K562 (cell line): ENCODE measurements at regions not wholly inside any gene's neighbourhood (a gene's known extent, or its start where the extent isn't known, plus 50 kb on each side); places are given as distances from the start of the nearest gene placed in this dataset.

Source experiments
- ATAC-seq: fragments of 200-7000 bp; cut with Tn5 transposase; 3 replicates; pipeline ENCODE4 v1.9.1; 2020; ENCODE audit warnings: moderate library complexity
- BruUV-seq: library from RNA; stranded (reverse); fragments of 400-500 nt; replicated peaks from 2 replicates; lab custom pipeline; 2021; lab: Mats Ljungman, UMichigan
- CTCF ChIA-PET: fragments of 300-600 bp; formaldehyde crosslinking; extraction: SDS; loops from one replicate; lab custom pipeline; 2021; ENCODE audit warnings: low intra/inter-chr PET ratio; lab: Yijun Ruan, JAX
- POLR2A ChIA-PET: fragments of 300-600, 350-650 bp; sonication (Branson Sonifier 250); formaldehyde crosslinking; extraction: SDS; loops from one replicate; lab custom pipeline; 2021; ENCODE audit warnings: antibody characterized with exemption, inconsistent platforms; lab: Yijun Ruan, JAX
- DNase-seq, 4 experiments: peaks; one replicate each; pipeline versions ENCODE4 v3.0.0 to v3.0.0-alpha.2; 2011 to 2018; ENCODE audit warnings: low spot score in 3 of 4, mixed read lengths in 3 of 4; ENCODE audit errors: extremely low read depth in 1 of 4
- FAIRE-seq: peaks from 2 replicates; lab custom pipeline; 2011; peaks lifted over from hg19 to GRCh38; lab: Jason Lieb, UNC
- H2AFZ ChIP-seq: 2 replicates; pipeline ENCODE4 v1.6.0; 2011; ENCODE audit warnings: low read depth, low read length, control low read depth, inconsistent platforms
- H3K27ac ChIP-seq: fragments of 200-600 bp; 3 replicates; pipeline ENCODE4 v1.8.0; 2011; ENCODE audit warnings: low read depth, mild to moderate bottlenecking, control low read depth, inconsistent platforms, low read length, moderate library complexity, mixed read lengths; ENCODE audit errors: extremely low read depth
- H3K27me3 ChIP-seq, 2 experiments: fragments of 300-600 bp in 1 of 2; 2 replicates in 1 of 2; 3 replicates in 1 of 2; pipeline versions ENCODE4 v1.6.0 to v1.8.0; 2011; ENCODE audit warnings: inconsistent platforms in 2 of 2, low read length in 2 of 2, mild to moderate bottlenecking in 1 of 2, mixed read lengths in 1 of 2, moderate library complexity in 1 of 2; ENCODE audit not compliant: control insufficient read depth in 2 of 2, insufficient read depth in 2 of 2
- H3K36me3 ChIP-seq: fragments of 300-600 bp; 3 replicates; pipeline ENCODE4 v1.8.0; 2011; ENCODE audit warnings: mild to moderate bottlenecking, low read length, inconsistent platforms; ENCODE audit not compliant: control insufficient read depth, insufficient read depth
- H3K4me1 ChIP-seq, 2 experiments: fragments of 200-600 bp in 1 of 2; replicated peaks in 1 of 2; 2 replicates in 1 of 2; 3 replicates in 1 of 2; pipeline versions ENCODE4 v1.5.1 to v1.8.0; 2011; ENCODE audit warnings: inconsistent platforms in 2 of 2, low read length in 2 of 2, mild to moderate bottlenecking in 1 of 2, mixed read lengths in 1 of 2, moderate library complexity in 1 of 2; ENCODE audit not compliant: control insufficient read depth in 2 of 2, insufficient read depth in 2 of 2
- H3K4me2 ChIP-seq: 2 replicates; pipeline ENCODE4 v1.6.1; 2011; ENCODE audit warnings: low read length, control low read depth, inconsistent platforms, mixed read lengths; ENCODE audit not compliant: insufficient read depth
- H3K4me3 ChIP-seq: fragments of 200-600 bp; sonication (generic), shearing (Covaris generic); 2 replicates; pipeline ENCODE4 v1.5.1; 2016; ENCODE audit warnings: control low read depth, inconsistent platforms
- H3K79me2 ChIP-seq: fragments of 200-600 bp; 3 replicates; pipeline ENCODE4 v1.8.0; 2011; ENCODE audit warnings: low read length, inconsistent platforms; ENCODE audit not compliant: control insufficient read depth, insufficient read depth
- H3K9ac ChIP-seq, 2 experiments: 2 replicates each; pipeline versions ENCODE4 v1.6.0 to v1.6.1; 2011; ENCODE audit warnings: low read depth in 2 of 2, low read length in 2 of 2, control low read depth in 1 of 2, inconsistent platforms in 1 of 2, mild to moderate bottlenecking in 1 of 2, mixed read lengths in 1 of 2; ENCODE audit not compliant: insufficient read depth in 1 of 2
- H3K9me1 ChIP-seq: one replicate; pipeline ENCODE4 v1.6.0; 2011; ENCODE audit warnings: inconsistent platforms, mild to moderate bottlenecking, low read length, moderate library complexity; ENCODE audit not compliant: control insufficient read depth, insufficient read depth
- H3K9me3 ChIP-seq: replicated peaks from 2 replicates; pipeline ENCODE4 v1.5.1; 2011; ENCODE audit warnings: low read depth, low read length, inconsistent platforms; ENCODE audit not compliant: control insufficient read depth, insufficient read depth
- H4K20me1 ChIP-seq: replicated peaks from 2 replicates; pipeline ENCODE4 v1.6.1; 2011; ENCODE audit warnings: low read length, inconsistent platforms, mixed read lengths; ENCODE audit not compliant: control insufficient read depth, insufficient read depth
- HDGF ChIP-seq: fragments of 450-650 bp; IDR thresholded peaks from 2 replicates; pipeline ENCODE4 v1.6.1; 2016
- KAT8 ChIP-seq: fragments of 450-650 bp; IDR thresholded peaks from 2 replicates; pipeline ENCODE4 v1.6.1; 2016; ENCODE audit warnings: low read depth, mild to moderate bottlenecking
- KLF13 ChIP-seq: fragments of 450-650 bp; IDR thresholded peaks from 2 replicates; pipeline ENCODE4 v1.6.1; 2016; ENCODE audit warnings: missing genetic modification characterization, low read depth, mild to moderate bottlenecking, missing compliant biosample characterization, moderate library complexity, borderline replicate concordance
- PHB ChIP-seq: fragments of 250-450 bp; sonication (Bioruptor Pico); IDR thresholded peaks from 2 replicates; pipeline ENCODE4 v1.5.0; 2021
- PHF8 ChIP-seq: fragments of 200-600 bp; sonication (generic); IDR thresholded peaks from 2 replicates; pipeline ENCODE4 v1.6.1; 2012; ENCODE audit warnings: mixed run types, mild to moderate bottlenecking, inconsistent platforms, low read length, moderate library complexity, borderline replicate concordance
- PTRF ChIP-seq: fragments of 450-650 bp; IDR thresholded peaks from 2 replicates; pipeline ENCODE4 v1.6.1; 2016; ENCODE audit warnings: mild to moderate bottlenecking, missing genetic modification characterization, missing compliant biosample characterization
- ZNF184 ChIP-seq: sonication (generic); formaldehyde crosslinking; IDR thresholded peaks from 2 replicates; pipeline ENCODE4 v1.5.0; 2020; ENCODE audit warnings: missing genetic modification reagents
- ZNF24 ChIP-seq: fragments of 450-650 bp; IDR thresholded peaks from 2 replicates; pipeline ENCODE4 v1.6.1; 2016
- ZNF41 ChIP-seq: fragments of 250-450 bp; sonication (Bioruptor Pico); conservative IDR thresholded peaks from 2 replicates; pipeline ENCODE4 v1.4.0; 2020; ENCODE audit warnings: mild to moderate bottlenecking
- ZNF436 ChIP-seq: fragments of 250-450, 450-650 bp; sonication (Bioruptor Pico); formaldehyde crosslinking; IDR thresholded peaks from 2 replicates; pipeline ENCODE4 v1.7.0; 2020; ENCODE audit warnings: mild to moderate bottlenecking
- WGBS: fragments of 100-300 bp; shearing (Covaris generic); methylation state at CpG from one replicate; pipeline ENCODE4 v1.1.6; 2016; ENCODE audit warnings: low coverage, mixed read lengths; ENCODE audit not compliant: insufficient coverage; ENCODE audit errors: missing lambda C conversion rate; 5-methylcytosine and 5-hydroxymethylcytosine counted together
- in situ Hi-C: fragments of 300-500 bp; cut with MboI; formaldehyde crosslinking; loops from 4 replicates; pipeline ENCODE4 v1.15.0; 2018; ENCODE audit warnings: inconsistent platforms, mixed read lengths
- intact Hi-C: fragments of 100-400 bp; cut with micrococcal nuclease; formaldehyde crosslinking; loops from 2 replicates; pipeline ENCODE4 v1.14.2; 2022
- TF ChIP-seq, protein P1 (sequence below): fragments of 250-450 bp; sonication (Bioruptor Pico); IDR thresholded peaks from 2 replicates; pipeline ENCODE4 v1.4.0; 2020; ENCODE audit warnings: mild to moderate bottlenecking, moderate library complexity, borderline replicate concordance
- TF ChIP-seq, protein P2 (sequence below): fragments of 150-350 bp; conservative IDR thresholded peaks from 2 replicates; pipeline ENCODE4 v1.6.1; 2014; ENCODE audit warnings: low read length

DNA sequence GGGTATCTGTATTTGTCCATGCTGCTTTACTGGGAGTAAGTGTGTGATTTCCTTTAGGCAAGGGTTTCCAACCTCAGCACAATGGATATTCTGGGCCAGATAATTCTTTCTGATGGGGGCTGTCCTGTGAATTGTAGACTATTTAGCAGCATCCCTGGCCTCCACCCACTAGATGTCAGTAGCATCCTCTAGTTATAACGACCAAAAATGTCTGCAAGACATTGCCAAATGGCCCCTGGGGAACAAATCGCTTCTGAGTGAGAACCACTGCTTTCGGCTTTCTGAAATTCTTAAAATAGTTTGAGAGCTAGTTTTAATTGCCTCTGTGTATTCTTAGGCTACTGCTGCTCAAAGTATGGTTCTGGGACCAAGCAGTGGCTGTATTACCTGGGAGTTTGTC is 81.2 kb upstream of the GPM6B start (continued):
- TF ChIP-seq, protein P1, sequence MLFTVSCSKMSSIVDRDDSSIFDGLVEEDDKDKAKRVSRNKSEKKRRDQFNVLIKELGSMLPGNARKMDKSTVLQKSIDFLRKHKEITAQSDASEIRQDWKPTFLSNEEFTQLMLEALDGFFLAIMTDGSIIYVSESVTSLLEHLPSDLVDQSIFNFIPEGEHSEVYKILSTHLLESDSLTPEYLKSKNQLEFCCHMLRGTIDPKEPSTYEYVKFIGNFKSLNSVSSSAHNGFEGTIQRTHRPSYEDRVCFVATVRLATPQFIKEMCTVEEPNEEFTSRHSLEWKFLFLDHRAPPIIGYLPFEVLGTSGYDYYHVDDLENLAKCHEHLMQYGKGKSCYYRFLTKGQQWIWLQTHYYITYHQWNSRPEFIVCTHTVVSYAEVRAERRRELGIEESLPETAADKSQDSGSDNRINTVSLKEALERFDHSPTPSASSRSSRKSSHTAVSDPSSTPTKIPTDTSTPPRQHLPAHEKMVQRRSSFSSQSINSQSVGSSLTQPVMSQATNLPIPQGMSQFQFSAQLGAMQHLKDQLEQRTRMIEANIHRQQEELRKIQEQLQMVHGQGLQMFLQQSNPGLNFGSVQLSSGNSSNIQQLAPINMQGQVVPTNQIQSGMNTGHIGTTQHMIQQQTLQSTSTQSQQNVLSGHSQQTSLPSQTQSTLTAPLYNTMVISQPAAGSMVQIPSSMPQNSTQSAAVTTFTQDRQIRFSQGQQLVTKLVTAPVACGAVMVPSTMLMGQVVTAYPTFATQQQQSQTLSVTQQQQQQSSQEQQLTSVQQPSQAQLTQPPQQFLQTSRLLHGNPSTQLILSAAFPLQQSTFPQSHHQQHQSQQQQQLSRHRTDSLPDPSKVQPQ (CRISPR knock-in tag): no peak

DNA sequence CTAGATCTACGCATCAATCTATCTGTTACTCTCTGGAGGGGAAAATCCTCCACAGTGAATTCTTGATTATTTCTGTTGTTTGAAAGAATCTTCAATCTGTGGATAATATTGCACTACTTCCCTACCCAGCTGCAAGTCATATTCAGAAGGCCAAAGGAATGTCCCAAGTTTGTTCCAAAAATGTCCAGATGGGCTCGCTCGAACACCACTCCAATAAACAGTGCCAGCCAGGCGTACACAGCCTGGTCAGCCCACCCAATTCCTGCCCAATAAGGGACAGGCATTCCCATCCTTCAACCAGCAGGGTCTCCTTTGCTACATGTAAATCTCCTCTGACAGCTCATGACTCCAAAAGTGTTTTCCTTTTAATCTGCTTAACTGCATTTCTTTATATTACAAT is 80.7 kb upstream of the GPM6B start:
- H3K27me3 ChIP-seq: no peaks in the 10 kb centered on the region; a peak in 1 of 5 replicates
- H3K27ac ChIP-seq: no peak overlapping the region
- FAIRE-seq (no peak), ATAC-seq (no peak), DNase-seq (no peak)
- H3K9me3 ChIP-seq: no peaks in the 10 kb centered on the region
- BruUV-seq: no TSS peak
- H2AFZ ChIP-seq: no peak overlapping the region
- in situ Hi-C loops (no loop called here), intact Hi-C loops (no loop called here)
- no peak overlapping the region for H3K9ac ChIP-seq
- no peak overlapping the region for H3K4me3 ChIP-seq
- no peaks in the 10 kb centered on the region for H3K36me3 ChIP-seq
- WGBS: 0% methylated on average over 4 of the region's 4 CpGs
- H3K4me1 ChIP-seq: no peaks in the 10 kb centered on the region
- H3K79me2 ChIP-seq: no peaks in the 10 kb centered on the region
- TF ChIP-seq PTRF: no peak
- TF ChIP-seq KAT8: no peak
- no peak for TF ChIP-seq PHB (CRISPR knock-in tag)
- TF ChIP-seq KLF13: no peak
- TF ChIP-seq ZNF24: no peak
- no peak for TF ChIP-seq ZNF41 (CRISPR knock-in tag)
- TF ChIP-seq ZNF436 (CRISPR knock-in tag): no peak
- TF ChIP-seq HDGF: no peak
- TF ChIP-seq ZNF184: no peak
- TF ChIP-seq, protein P2, sequence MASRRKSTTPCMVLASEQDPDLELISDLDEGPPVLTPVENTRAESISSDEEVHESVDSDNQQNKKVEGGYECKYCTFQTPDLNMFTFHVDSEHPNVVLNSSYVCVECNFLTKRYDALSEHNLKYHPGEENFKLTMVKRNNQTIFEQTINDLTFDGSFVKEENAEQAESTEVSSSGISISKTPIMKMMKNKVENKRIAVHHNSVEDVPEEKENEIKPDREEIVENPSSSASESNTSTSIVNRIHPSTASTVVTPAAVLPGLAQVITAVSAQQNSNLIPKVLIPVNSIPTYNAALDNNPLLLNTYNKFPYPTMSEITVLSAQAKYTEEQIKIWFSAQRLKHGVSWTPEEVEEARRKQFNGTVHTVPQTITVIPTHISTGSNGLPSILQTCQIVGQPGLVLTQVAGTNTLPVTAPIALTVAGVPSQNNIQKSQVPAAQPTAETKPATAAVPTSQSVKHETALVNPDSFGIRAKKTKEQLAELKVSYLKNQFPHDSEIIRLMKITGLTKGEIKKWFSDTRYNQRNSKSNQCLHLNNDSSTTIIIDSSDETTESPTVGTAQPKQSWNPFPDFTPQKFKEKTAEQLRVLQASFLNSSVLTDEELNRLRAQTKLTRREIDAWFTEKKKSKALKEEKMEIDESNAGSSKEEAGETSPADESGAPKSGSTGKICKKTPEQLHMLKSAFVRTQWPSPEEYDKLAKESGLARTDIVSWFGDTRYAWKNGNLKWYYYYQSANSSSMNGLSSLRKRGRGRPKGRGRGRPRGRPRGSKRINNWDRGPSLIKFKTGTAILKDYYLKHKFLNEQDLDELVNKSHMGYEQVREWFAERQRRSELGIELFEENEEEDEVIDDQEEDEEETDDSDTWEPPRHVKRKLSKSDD: no peak
- TF ChIP-seq PHF8: no peak
- ChIA-PET POLR2A (no interaction called here), CTCF (interaction anchor here (1.9 kb wide), 1 partner anchor 135 kb away, joined by 5 read pairs; no protein-coding TSS in a partner anchor)
- no peaks in the 10 kb centered on the region for H4K20me1 ChIP-seq
- H3K9me1 ChIP-seq: no peaks in the 10 kb centered on the region
- no peak overlapping the region for H3K4me2 ChIP-seq
